Osteocyte (in vitro differentiated cells): ENCODE measurements at regions not wholly inside any gene's neighbourhood (a gene's known extent, or its start where the extent isn't known, plus 50 kb on each side); places are given as distances from the start of the nearest gene placed in this dataset.

ENCODE experiments used
- DNase-seq: peaks from one replicate; pipeline ENCODE4 v3.0.0; 2021; ENCODE audit warnings: mixed read lengths; ENCODE audit not compliant: unreplicated experiment; ENCODE audit errors: extremely low spot score
- H3K27ac Mint-ChIP-seq: one replicate; pipeline ENCODE4 v1.8.0; 2021; ENCODE audit warnings: mild to moderate bottlenecking, mixed read lengths; ENCODE audit not compliant: unreplicated experiment
- H3K27me3 Mint-ChIP-seq: one replicate; pipeline ENCODE4 v1.8.0; 2021; ENCODE audit warnings: mixed read lengths; ENCODE audit not compliant: unreplicated experiment
- H3K36me3 Mint-ChIP-seq: one replicate; pipeline ENCODE4 v1.8.0; 2021; ENCODE audit warnings: mixed read lengths; ENCODE audit not compliant: unreplicated experiment
- H3K4me1 Mint-ChIP-seq: one replicate; pipeline ENCODE4 v1.8.0; 2021; ENCODE audit warnings: mixed read lengths; ENCODE audit not compliant: unreplicated experiment
- H3K4me3 Mint-ChIP-seq: one replicate; pipeline ENCODE4 v1.8.0; 2021; ENCODE audit warnings: mild to moderate bottlenecking, moderate library complexity, mixed read lengths; ENCODE audit not compliant: unreplicated experiment
- H3K9me3 Mint-ChIP-seq: one replicate; pipeline ENCODE4 v1.8.0; 2021; ENCODE audit warnings: mixed read lengths; ENCODE audit not compliant: unreplicated experiment
- TF ChIP-seq, protein P1 (sequence below): fragments of 200-600 bp; sonication (generic); IDR thresholded peaks from 2 replicates; pipeline ENCODE4 v1.5.0; 2021; ENCODE audit warnings: antibody characterized with exemption, mild to moderate bottlenecking, moderate library complexity

- TF ChIP-seq, protein P1, sequence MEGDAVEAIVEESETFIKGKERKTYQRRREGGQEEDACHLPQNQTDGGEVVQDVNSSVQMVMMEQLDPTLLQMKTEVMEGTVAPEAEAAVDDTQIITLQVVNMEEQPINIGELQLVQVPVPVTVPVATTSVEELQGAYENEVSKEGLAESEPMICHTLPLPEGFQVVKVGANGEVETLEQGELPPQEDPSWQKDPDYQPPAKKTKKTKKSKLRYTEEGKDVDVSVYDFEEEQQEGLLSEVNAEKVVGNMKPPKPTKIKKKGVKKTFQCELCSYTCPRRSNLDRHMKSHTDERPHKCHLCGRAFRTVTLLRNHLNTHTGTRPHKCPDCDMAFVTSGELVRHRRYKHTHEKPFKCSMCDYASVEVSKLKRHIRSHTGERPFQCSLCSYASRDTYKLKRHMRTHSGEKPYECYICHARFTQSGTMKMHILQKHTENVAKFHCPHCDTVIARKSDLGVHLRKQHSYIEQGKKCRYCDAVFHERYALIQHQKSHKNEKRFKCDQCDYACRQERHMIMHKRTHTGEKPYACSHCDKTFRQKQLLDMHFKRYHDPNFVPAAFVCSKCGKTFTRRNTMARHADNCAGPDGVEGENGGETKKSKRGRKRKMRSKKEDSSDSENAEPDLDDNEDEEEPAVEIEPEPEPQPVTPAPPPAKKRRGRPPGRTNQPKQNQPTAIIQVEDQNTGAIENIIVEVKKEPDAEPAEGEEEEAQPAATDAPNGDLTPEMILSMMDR = no peak
- Mint-ChIP-seq H3K36me3 (no peaks in the 10 kb centered on the region), H3K27me3 (no peaks in the 10 kb centered on the region), H3K27ac (no peak overlapping the region), H3K9me3 (no peaks in the 10 kb centered on the region), H3K4me1 (peaks cover 5% of the 10 kb centered on the region), H3K4me3 (no peak overlapping the region)
- DNase-seq = no peak
Measured at GRCh38 chr18:10195529-10195928, 258.9 kb upstream of the APCDD1 start.

GRCh38 chr18:10197097-10197496 lies 257.3 kb upstream of the APCDD1 start:
- no peak for DNase-seq
- TF ChIP-seq, protein P1 = no peak
- no peak overlapping the region for H3K27ac Mint-ChIP-seq
- H3K27me3 Mint-ChIP-seq = no peaks in the 10 kb centered on the region
- H3K4me3 Mint-ChIP-seq = no peak overlapping the region
- H3K4me1 Mint-ChIP-seq = peaks cover 4% of the 10 kb centered on the region
- H3K36me3 Mint-ChIP-seq = no peaks in the 10 kb centered on the region
- H3K9me3 Mint-ChIP-seq = no peaks in the 10 kb centered on the region

DNA sequence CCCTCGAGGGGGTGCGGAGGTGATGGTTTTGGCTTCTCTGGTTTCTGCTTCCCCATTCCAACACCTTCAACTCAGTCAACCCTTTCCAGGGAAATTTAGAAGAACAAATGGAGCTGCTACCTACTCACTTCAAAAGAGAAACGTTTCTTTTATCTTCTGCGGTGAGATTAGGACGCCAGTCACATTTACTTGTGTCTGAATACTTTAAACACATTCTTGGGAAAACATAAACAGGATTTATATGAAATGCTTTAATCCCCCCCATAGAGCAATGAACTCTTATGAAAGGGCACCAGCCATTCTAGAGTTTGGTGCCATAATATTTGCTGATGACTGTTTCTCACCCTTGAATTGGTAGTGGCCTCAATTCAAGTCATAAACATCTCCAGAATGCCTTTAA lies 253.2 kb upstream of the APCDD1 start:
- H3K36me3 Mint-ChIP-seq = no peaks in the 10 kb centered on the region
- peaks cover 10% of the 10 kb centered on the region for H3K27me3 Mint-ChIP-seq
- DNase-seq = no peak
- H3K9me3 Mint-ChIP-seq = no peaks in the 10 kb centered on the region
- TF ChIP-seq, protein P1 = no peak
- peaks cover 4% of the 10 kb centered on the region for H3K4me1 Mint-ChIP-seq
- no peak overlapping the region for H3K27ac Mint-ChIP-seq
- H3K4me3 Mint-ChIP-seq = no peak overlapping the region

- DNase-seq = no peak
- H3K36me3 Mint-ChIP-seq = no peaks in the 10 kb centered on the region
- no peak overlapping the region for H3K4me3 Mint-ChIP-seq
- H3K9me3 Mint-ChIP-seq = no peaks in the 10 kb centered on the region
- TF ChIP-seq, protein P1 = no peak
- H3K27ac Mint-ChIP-seq = no peak overlapping the region
- peaks cover 4% of the 10 kb centered on the region for H3K4me1 Mint-ChIP-seq
- H3K27me3 Mint-ChIP-seq = peaks cover 12% of the 10 kb centered on the region
Measured at GRCh38 chr18:10201659-10202058, 252.8 kb upstream of the APCDD1 start.

DNA sequence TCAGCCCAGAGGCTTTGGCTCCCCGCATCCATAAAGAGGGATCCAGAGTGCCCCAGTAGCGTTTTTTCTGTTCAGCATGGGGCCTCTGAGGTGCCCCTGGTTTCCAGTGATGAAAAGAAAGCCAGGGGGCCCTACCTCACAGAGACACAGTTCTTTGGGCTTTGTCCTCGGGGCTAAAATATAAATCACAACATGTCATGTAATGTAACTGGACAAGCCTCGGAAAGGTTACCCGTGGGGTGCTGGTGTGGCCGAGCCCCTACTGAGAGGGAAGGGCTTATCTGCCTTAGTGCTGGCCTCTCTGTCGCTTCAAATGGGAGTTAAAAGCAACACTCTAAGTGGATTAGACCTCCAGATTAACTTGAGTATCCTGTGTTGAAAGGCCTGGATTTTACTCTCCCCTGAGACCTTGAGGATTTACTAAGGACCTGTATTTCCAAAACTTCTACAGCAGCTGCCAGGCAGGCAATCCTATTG lies 251.6 kb upstream of the APCDD1 start:
- DNase-seq = no peak
- H3K27me3 Mint-ChIP-seq = peaks cover 19% of the 10 kb centered on the region
- H3K4me1 Mint-ChIP-seq = no peaks in the 10 kb centered on the region
- no peak overlapping the region for H3K27ac Mint-ChIP-seq
- no peaks in the 10 kb centered on the region for H3K9me3 Mint-ChIP-seq
- H3K36me3 Mint-ChIP-seq = no peaks in the 10 kb centered on the region
- H3K4me3 Mint-ChIP-seq = no peak overlapping the region
- TF ChIP-seq, protein P1 = no peak
